Loucy (cell line): ENCODE measurements at regions not wholly inside any gene's neighbourhood (a gene's known extent, or its start where the extent isn't known, plus 50 kb on each side); places are given as distances from the start of the nearest gene placed in this dataset.

ENCODE experiments used
- H2AFZ ChIP-seq: fragments of 200-600 bp; sonication (generic); 2 replicates; pipeline ENCODE4 v1.6.0; 2016; ENCODE audit warnings: antibody characterized with exemption, mild to moderate bottlenecking, low read length, moderate library complexity
- H3F3A ChIP-seq: fragments of 200-600 bp; 2 replicates; pipeline ENCODE4 v1.6.0; 2016; ENCODE audit warnings: antibody characterized with exemption, low read depth, mild to moderate bottlenecking
- H3K27me3 ChIP-seq: fragments of 200-600 bp; sonication (generic); 2 replicates; pipeline ENCODE4 v1.6.1; 2014; ENCODE audit warnings: low read length, mild to moderate bottlenecking; ENCODE audit not compliant: insufficient read depth, poor library complexity, severe bottlenecking
- H3K36me3 ChIP-seq: fragments of 200-600 bp; sonication (generic); 2 replicates; pipeline ENCODE4 v1.6.1; 2016; ENCODE audit warnings: low read length; ENCODE audit not compliant: insufficient read depth
- H3K4me1 ChIP-seq: fragments of 200-600 bp; sonication (generic); 2 replicates; pipeline ENCODE4 v1.5.1; 2014; ENCODE audit warnings: low read length, mild to moderate bottlenecking; ENCODE audit not compliant: insufficient read depth, poor library complexity, severe bottlenecking
- H3K4me2 ChIP-seq: fragments of 200-600 bp; sonication (generic); 2 replicates; pipeline ENCODE4 v1.6.0; 2014; ENCODE audit warnings: antibody characterized with exemption, low read length, low read depth, mild to moderate bottlenecking; ENCODE audit not compliant: poor library complexity, severe bottlenecking
- H3K4me3 ChIP-seq: fragments of 200-600 bp; sonication (generic); 2 replicates; pipeline ENCODE4 v1.5.1; 2014; ENCODE audit warnings: low read length, mild to moderate bottlenecking, mixed read lengths; ENCODE audit not compliant: poor library complexity, severe bottlenecking
- H3K79me2 ChIP-seq: fragments of 200-600 bp; sonication (generic); 2 replicates; pipeline ENCODE4 v1.6.1; 2014; ENCODE audit warnings: low read length; ENCODE audit not compliant: insufficient read depth
- H3K9ac ChIP-seq: fragments of 200-600 bp; sonication (generic); 2 replicates; pipeline ENCODE4 v1.6.0; 2014; ENCODE audit warnings: mild to moderate bottlenecking, low read depth, low read length, moderate library complexity; ENCODE audit not compliant: poor library complexity, severe bottlenecking
- H3K9me2 ChIP-seq: fragments of 200-600 bp; sonication (generic); replicated peaks from 2 replicates; pipeline ENCODE4 v1.6.1; 2016; ENCODE audit warnings: low read depth, low read length, mixed read lengths
- H3K9me3 ChIP-seq: fragments of 200-600 bp; sonication (generic); 2 replicates; pipeline ENCODE4 v1.6.1; 2014; ENCODE audit warnings: mild to moderate bottlenecking, antibody characterized with exemption, low read length, low read depth; ENCODE audit not compliant: insufficient read depth
- H4K20me1 ChIP-seq: fragments of 200-600 bp; sonication (generic); 2 replicates; pipeline ENCODE4 v1.6.0; 2014; ENCODE audit warnings: antibody characterized with exemption, low read length, mild to moderate bottlenecking; ENCODE audit not compliant: insufficient read depth, poor library complexity, severe bottlenecking
- EZH2phosphoT487 ChIP-seq: fragments of 200-600 bp; IDR thresholded peaks from 2 replicates; pipeline ENCODE4 v1.6.1; 2018; ENCODE audit warnings: antibody characterized with exemption, mild to moderate bottlenecking, moderate library complexity, borderline replicate concordance
- TF ChIP-seq, protein P1 (sequence below): fragments of 200-600 bp; sonication (generic); conservative IDR thresholded peaks from 2 replicates; pipeline ENCODE4 v1.5.1; 2014; ENCODE audit warnings: mild to moderate bottlenecking, antibody characterized with exemption, low read length

DNA sequence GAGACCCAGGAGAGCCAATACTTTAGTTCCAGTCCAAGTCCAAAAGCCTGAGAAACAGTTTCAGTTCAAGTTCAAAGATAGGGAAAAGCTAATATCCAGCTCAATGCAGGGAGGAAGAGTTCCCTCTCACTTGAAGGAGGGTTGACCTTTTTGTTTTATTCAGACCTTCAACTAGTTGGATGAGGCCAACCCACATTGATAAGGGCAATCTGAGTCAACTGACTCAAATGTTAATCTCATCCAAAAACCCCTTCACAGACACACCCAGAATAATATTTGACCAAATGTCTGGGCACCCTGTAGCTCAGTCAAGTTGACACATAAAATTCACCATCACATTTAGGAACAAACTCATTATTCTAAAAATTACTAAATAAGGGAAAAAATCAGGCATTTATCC is 246.8 kb downstream of the METTL4 start:
- H3K36me3 ChIP-seq = no peaks in the 10 kb centered on the region
- H3K27me3 ChIP-seq = no peaks in the 10 kb centered on the region
- H2AFZ ChIP-seq = no peak overlapping the region
- no peaks in the 10 kb centered on the region for H4K20me1 ChIP-seq
- no peak overlapping the region for H3K9ac ChIP-seq
- TF ChIP-seq EZH2phosphoT487 = no peak
- TF ChIP-seq, protein P1, sequence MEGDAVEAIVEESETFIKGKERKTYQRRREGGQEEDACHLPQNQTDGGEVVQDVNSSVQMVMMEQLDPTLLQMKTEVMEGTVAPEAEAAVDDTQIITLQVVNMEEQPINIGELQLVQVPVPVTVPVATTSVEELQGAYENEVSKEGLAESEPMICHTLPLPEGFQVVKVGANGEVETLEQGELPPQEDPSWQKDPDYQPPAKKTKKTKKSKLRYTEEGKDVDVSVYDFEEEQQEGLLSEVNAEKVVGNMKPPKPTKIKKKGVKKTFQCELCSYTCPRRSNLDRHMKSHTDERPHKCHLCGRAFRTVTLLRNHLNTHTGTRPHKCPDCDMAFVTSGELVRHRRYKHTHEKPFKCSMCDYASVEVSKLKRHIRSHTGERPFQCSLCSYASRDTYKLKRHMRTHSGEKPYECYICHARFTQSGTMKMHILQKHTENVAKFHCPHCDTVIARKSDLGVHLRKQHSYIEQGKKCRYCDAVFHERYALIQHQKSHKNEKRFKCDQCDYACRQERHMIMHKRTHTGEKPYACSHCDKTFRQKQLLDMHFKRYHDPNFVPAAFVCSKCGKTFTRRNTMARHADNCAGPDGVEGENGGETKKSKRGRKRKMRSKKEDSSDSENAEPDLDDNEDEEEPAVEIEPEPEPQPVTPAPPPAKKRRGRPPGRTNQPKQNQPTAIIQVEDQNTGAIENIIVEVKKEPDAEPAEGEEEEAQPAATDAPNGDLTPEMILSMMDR = no peak
- no peaks in the 10 kb centered on the region for H3K79me2 ChIP-seq
- H3K4me3 ChIP-seq = no peak overlapping the region
- H3K4me1 ChIP-seq = no peaks in the 10 kb centered on the region
- no peaks in the 10 kb centered on the region for H3F3A ChIP-seq
- no peaks in the 10 kb centered on the region for H3K9me2 ChIP-seq
- H3K9me3 ChIP-seq = no peaks in the 10 kb centered on the region
- no peak overlapping the region for H3K4me2 ChIP-seq

DNA sequence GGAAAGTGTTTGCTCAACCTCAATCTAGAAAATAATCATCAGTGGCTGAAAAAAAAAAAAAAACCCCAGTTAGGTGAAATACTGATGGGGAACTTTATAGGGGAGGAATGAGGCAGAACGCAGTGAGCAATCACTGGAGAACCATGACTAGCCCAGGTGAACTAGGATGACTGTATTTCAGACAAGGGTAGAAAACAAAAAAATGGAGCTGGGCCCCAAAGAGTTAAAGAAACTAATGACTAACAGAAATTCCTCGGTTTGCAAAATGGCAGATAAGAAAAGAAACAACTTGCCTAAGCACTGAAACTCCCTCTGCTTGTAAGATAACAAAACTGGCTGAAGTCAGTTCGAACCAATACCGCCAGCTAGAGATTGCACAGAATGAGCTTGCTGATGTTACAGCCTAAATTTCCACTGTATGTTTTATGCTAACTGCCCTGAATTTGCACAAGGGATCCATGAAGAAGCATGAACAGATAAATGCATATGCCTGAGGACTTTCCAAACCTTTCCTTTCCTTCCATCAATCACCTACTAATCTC is 245.9 kb downstream of the METTL4 start:
- no peaks in the 10 kb centered on the region for H3K9me3 ChIP-seq
- no peaks in the 10 kb centered on the region for H3K79me2 ChIP-seq
- no peaks in the 10 kb centered on the region for H3K27me3 ChIP-seq
- H3K9ac ChIP-seq = no peak overlapping the region
- no peak overlapping the region for H3K4me2 ChIP-seq
- TF ChIP-seq, protein P1 = no peak
- TF ChIP-seq EZH2phosphoT487 = no peak
- no peaks in the 10 kb centered on the region for H3K9me2 ChIP-seq
- no peak overlapping the region for H3K4me3 ChIP-seq
- no peaks in the 10 kb centered on the region for H4K20me1 ChIP-seq
- H3K4me1 ChIP-seq = no peaks in the 10 kb centered on the region
- H3F3A ChIP-seq = no peaks in the 10 kb centered on the region
- H3K36me3 ChIP-seq = no peaks in the 10 kb centered on the region
- no peak overlapping the region for H2AFZ ChIP-seq

DNA sequence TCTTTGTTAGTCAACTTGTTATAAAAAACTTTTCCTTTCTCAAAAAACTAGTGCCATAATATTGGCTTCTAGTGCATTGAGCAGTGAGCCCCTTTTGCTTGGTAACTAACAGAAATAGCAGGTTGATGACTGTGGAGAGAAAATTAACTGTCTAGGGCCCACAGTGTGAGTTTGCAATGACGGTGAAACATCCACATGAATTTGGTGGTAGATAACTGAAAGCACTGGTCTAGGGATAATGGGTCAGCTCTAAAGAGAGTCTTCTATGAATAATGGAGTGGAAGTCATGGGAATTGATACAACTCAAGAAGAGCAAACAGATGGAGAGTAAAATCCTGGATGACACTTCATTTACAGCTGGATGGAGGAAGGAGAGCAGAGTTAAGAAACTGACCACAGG is 245.4 kb downstream of the METTL4 start:
- Histone ChIP-seq H3K79me2 (no peaks in the 10 kb centered on the region), H4K20me1 (no peaks in the 10 kb centered on the region), H2AFZ (no peak overlapping the region), H3K9me3 (no peaks in the 10 kb centered on the region), H3K36me3 (no peaks in the 10 kb centered on the region), H3K4me2 (no peak overlapping the region), H3K4me1 (no peaks in the 10 kb centered on the region), H3K9ac (no peak overlapping the region), H3F3A (no peaks in the 10 kb centered on the region), H3K27me3 (no peaks in the 10 kb centered on the region), H3K9me2 (no peaks in the 10 kb centered on the region), H3K4me3 (no peak overlapping the region)
- TF ChIP-seq, protein P1 = no peak
- no peak for TF ChIP-seq EZH2phosphoT487
